Vagina (tissue), 2 donors: ENCODE measurements at regions not wholly inside any gene's neighbourhood (a gene's known extent, or its start where the extent isn't known, plus 50 kb on each side); places are given as distances from the start of the nearest gene placed in this dataset.

Experiments
- DNase-seq, 2 donors: peaks; one replicate each; pipeline ENCODE4 v3.0.0-alpha.2; 2017; ENCODE audit errors: extremely low spot score in 2 of 2
- H3K27ac ChIP-seq: fragments of 200-600 bp; sonication (generic); one replicate; pipeline ENCODE4 v1.5.1; 2019
- H3K27me3 ChIP-seq: fragments of 200-600 bp; sonication (generic); one replicate; pipeline ENCODE4 v1.5.1; 2019
- H3K36me3 ChIP-seq, 2 donors: fragments of 200-600 bp; sonication (generic); one replicate each; pipeline ENCODE4 v1.5.1; 2017 to 2019
- H3K4me1 ChIP-seq: fragments of 200-600 bp; sonication (generic); one replicate; pipeline ENCODE4 v1.5.1; 2019
- H3K4me3 ChIP-seq, 2 donors: fragments of 200-600 bp; sonication (generic); 1 replicate in 1 of 2; 2 replicates in 1 of 2; pipeline ENCODE4 v1.5.1; 2016 to 2019
- H3K9me3 ChIP-seq: fragments of 200-600 bp; sonication (generic); one replicate; pipeline ENCODE4 v1.5.1; 2019
- POLR2A ChIP-seq, 2 donors: fragments of 450-650 bp; IDR thresholded peaks; one replicate each; pipeline ENCODE4 v1.6.1; 2017; ENCODE audit warnings: antibody characterized with exemption in 2 of 2, mild to moderate bottlenecking in 2 of 2, moderate library complexity in 2 of 2
- POLR2AphosphoS5 ChIP-seq, 2 donors: sonication (generic); formaldehyde crosslinking; IDR thresholded peaks; one replicate each; pipeline ENCODE4 v1.9.0; 2017; ENCODE audit warnings: antibody characterized with exemption in 2 of 2, mild to moderate bottlenecking in 2 of 2, low read depth in 1 of 2; ENCODE audit not compliant: insufficient read depth in 1 of 2
- intact Hi-C: fragments of 100-400 bp; cut with DNase I; formaldehyde crosslinking; loops from one replicate; pipeline ENCODE4 v1.15.1; 2023
- TF ChIP-seq, protein P1 (sequence below), 3 experiments: fragments of 450-650 bp in 2 of 3; fragments of 200-600 bp in 1 of 3; sonication (generic) in 1 of 3; IDR thresholded peaks; one replicate each; pipeline ENCODE4 v1.5.1; 2017 to 2019; ENCODE audit warnings: antibody characterized with exemption in 3 of 3, mild to moderate bottlenecking in 2 of 3, moderate library complexity in 2 of 3

DNA sequence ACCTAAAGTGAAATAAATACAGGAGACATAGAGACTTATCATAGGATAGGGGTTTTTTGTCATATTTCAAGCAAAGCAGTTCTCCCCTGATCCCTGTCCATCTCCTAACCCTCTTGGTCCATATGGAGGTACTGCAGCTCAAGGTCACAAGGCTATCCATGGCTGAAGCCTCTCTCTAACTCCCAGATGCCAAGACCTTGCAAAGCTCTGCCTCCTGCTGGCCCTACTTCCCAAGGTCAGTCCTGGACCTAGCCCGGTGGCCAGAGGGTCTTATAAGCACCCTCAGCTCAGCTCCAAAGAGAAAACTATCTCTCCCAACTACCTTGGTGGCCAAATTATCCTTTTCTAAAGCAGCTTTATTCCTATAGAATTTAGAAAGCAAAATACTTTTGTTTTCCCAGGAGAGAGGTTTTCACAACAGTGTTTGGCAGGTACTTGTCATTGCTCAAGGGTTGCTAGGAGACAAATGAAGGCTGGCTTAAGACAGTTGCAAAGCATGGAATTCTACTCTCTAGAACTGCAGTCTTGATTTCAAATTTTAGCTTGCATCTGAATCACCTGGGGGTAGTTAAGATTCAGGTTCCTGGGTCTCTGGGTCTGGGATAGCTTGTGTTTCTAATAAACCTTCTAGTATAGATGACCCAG lies 121.5 kb downstream of the XCL2 start:
- TF ChIP-seq, protein P1, sequence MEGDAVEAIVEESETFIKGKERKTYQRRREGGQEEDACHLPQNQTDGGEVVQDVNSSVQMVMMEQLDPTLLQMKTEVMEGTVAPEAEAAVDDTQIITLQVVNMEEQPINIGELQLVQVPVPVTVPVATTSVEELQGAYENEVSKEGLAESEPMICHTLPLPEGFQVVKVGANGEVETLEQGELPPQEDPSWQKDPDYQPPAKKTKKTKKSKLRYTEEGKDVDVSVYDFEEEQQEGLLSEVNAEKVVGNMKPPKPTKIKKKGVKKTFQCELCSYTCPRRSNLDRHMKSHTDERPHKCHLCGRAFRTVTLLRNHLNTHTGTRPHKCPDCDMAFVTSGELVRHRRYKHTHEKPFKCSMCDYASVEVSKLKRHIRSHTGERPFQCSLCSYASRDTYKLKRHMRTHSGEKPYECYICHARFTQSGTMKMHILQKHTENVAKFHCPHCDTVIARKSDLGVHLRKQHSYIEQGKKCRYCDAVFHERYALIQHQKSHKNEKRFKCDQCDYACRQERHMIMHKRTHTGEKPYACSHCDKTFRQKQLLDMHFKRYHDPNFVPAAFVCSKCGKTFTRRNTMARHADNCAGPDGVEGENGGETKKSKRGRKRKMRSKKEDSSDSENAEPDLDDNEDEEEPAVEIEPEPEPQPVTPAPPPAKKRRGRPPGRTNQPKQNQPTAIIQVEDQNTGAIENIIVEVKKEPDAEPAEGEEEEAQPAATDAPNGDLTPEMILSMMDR (IDR thresholded peaks at IDR 0.05) = no peak
- TF ChIP-seq POLR2A (IDR thresholded peaks at IDR 0.05) (no peak), POLR2AphosphoS5 (IDR thresholded peaks at IDR 0.05; ENCODE audit: insufficient read depth in 1 of 2, low read depth in 1 of 2) (no peak)
- H3K27me3 ChIP-seq = no peaks in the 10 kb centered on the region
- H3K4me3 ChIP-seq = no peak overlapping the region
- DNase-seq = no peak
- no peaks in the 10 kb centered on the region for H3K36me3 ChIP-seq
- H3K9me3 ChIP-seq = no peaks in the 10 kb centered on the region
- intact Hi-C loops = no loop called here
- H3K27ac ChIP-seq = no peak overlapping the region
- no peaks in the 10 kb centered on the region for H3K4me1 ChIP-seq

DNA sequence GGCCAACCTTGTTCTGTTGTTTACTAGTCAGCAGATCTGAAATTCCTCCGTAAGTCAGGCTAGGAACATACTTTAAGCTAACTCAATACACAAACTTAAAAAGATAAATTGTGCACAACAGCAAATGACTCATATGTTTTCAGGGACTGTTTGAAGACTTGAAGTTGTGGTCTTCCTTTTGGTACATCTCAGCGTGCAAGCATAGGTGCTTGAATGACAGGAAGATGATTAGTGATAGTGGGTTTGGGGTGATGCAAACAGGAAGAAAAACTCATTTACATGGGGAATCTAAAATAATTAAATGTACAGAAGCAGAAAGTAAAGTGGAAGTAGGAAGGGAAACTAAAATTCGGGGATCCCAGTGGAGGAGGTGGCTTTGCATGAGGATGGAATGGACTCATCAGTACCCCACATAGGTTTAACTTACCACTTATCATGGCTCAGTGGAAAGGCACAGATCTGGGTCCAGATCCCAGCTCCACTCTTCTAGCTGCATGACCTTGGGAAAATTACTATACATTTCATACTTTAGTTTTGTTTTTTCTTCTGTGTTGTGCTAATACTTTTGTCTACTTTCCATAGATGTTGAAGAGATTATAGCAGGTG lies 122.3 kb downstream of the XCL2 start:
- TF ChIP-seq, protein P1 (IDR thresholded peaks at IDR 0.05) = no peak
- TF ChIP-seq POLR2A (IDR thresholded peaks at IDR 0.05) (no peak), POLR2AphosphoS5 (IDR thresholded peaks at IDR 0.05; ENCODE audit: insufficient read depth in 1 of 2, low read depth in 1 of 2) (no peak)
- Histone ChIP-seq H3K27ac (no peak overlapping the region), H3K4me1 (no peaks in the 10 kb centered on the region), H3K36me3 (no peaks in the 10 kb centered on the region), H3K9me3 (no peaks in the 10 kb centered on the region), H3K27me3 (no peaks in the 10 kb centered on the region), H3K4me3 (no peak overlapping the region)
- DNase-seq = no peak
- intact Hi-C loops = no loop called here

DNA sequence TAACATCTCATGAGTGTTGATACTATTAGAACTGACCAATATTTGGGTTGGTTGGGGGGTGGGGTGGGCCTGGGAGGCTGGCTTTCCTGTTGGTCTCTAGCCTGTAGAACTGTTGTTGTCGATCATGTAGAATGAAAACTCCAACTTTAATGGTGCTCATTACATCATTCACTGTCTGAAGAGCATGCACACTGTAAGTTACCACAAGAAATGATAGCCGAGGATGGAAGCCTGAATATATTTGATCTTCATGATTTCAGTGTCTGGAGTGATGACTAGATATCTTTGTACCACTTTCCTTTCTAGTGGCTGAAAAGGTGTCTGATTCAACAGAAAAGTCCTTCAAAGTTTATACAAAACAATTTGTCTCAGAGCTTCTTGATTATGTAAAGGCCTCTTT lies 123.6 kb downstream of the XCL2 start:
- Histone ChIP-seq H3K27me3 (no peaks in the 10 kb centered on the region), H3K27ac (no peak overlapping the region), H3K9me3 (no peaks in the 10 kb centered on the region), H3K36me3 (no peaks in the 10 kb centered on the region), H3K4me1 (no peaks in the 10 kb centered on the region), H3K4me3 (no peak overlapping the region)
- TF ChIP-seq POLR2A (IDR thresholded peaks at IDR 0.05) = no peak
- TF ChIP-seq POLR2AphosphoS5 (IDR thresholded peaks at IDR 0.05; ENCODE audit: insufficient read depth in 1 of 2, low read depth in 1 of 2) = no peak
- TF ChIP-seq, protein P1 (IDR thresholded peaks at IDR 0.05) = no peak
- intact Hi-C loops = no loop called here
- DNase-seq = peak in 1 of 2 donors; percentile 27

DNA sequence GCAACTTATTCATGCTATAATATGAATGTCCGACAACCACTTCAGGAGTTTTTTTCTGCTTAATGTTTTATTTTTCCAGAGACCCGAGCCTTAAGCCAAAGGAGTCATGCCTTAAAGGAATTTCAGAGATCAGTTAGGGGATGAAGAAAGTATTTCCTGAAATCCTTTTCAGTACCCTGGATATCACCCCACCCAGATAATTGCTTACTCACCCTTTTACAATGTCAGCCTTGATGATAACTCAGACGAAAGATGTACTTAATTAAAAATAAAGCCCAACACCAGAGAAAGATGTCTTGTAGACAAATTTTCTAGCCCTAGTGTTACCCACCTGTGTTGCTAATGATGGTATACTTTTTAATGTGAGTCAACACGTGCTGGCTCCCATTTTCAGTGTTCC lies 124.1 kb downstream of the XCL2 start:
- intact Hi-C loops = no loop called here

DNA sequence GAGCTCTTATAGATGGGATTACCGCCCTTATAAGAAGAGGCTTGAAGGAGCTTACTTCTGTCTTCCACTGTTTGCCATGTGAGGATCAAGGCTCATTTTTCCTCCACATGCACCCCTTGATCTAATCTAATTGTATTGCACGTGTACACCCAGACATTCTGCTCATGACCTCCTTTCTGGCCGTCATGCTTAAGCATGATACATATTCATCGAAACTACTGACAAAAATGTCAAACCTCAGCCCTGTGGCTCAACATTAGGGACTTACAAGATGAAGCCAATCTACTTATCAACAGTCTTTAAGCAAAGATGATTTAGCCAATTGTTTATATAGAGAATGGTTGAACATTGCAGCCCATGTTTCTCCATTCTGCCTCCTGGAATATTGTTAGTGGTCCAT lies 127.6 kb downstream of the XCL2 start:
- intact Hi-C loops = no loop called here
- no peaks in the 10 kb centered on the region for H3K4me1 ChIP-seq
- TF ChIP-seq, protein P1 (IDR thresholded peaks at IDR 0.05) = no peak
- TF ChIP-seq POLR2A (IDR thresholded peaks at IDR 0.05) (no peak), POLR2AphosphoS5 (IDR thresholded peaks at IDR 0.05; ENCODE audit: insufficient read depth in 1 of 2, low read depth in 1 of 2) (no peak)
- no peak for DNase-seq
- no peak overlapping the region for H3K27ac ChIP-seq
- H3K36me3 ChIP-seq = no peaks in the 10 kb centered on the region
- no peak overlapping the region for H3K4me3 ChIP-seq
- H3K27me3 ChIP-seq = no peaks in the 10 kb centered on the region
- no peaks in the 10 kb centered on the region for H3K9me3 ChIP-seq

More for the DNA sequence above, 124.1 kb downstream of the XCL2 start:
- H3K4me3 ChIP-seq = no peak overlapping the region
- H3K9me3 ChIP-seq = no peaks in the 10 kb centered on the region
- H3K4me1 ChIP-seq = no peaks in the 10 kb centered on the region
- DNase-seq = no peak
- TF ChIP-seq, protein P1 (IDR thresholded peaks at IDR 0.05) = no peak
- no peak for TF ChIP-seq POLR2AphosphoS5 (IDR thresholded peaks at IDR 0.05; ENCODE audit: insufficient read depth in 1 of 2, low read depth in 1 of 2)
- no peaks in the 10 kb centered on the region for H3K36me3 ChIP-seq
- H3K27me3 ChIP-seq = no peaks in the 10 kb centered on the region
- no peak overlapping the region for H3K27ac ChIP-seq
